ENCODE measurements at regions not wholly inside any gene's neighbourhood (a gene's known extent, or its start where the extent isn't known, plus 50 kb on each side); places are given as distances from the start of the nearest gene placed in this dataset.

- no peaks in the 10 kb centered on the region for H3K9me2 ChIP-seq (ENCODE audit: insufficient read depth, low read length)
- H3K9me3 ChIP-seq (ENCODE audit: low read length), result no peaks in the 10 kb centered on the region
- no peak overlapping the region for H3K4me2 ChIP-seq (ENCODE audit: low read length)
- no peaks in the 10 kb centered on the region for H3K27me3 ChIP-seq (ENCODE audit: insufficient read depth, low read depth, low read length)
- TF ChIP-seq POLR2AphosphoS5 (IDR thresholded peaks at IDR 0.05), result no peak
- TF ChIP-seq TAF1 (IDR thresholded peaks at IDR 0.05; ENCODE audit: low read depth), result no peak
- no peak for TF ChIP-seq EZH2 (IDR thresholded peaks at IDR 0.05; ENCODE audit: borderline replicate concordance, insufficient read depth, low read length, poor library complexity, severe bottlenecking)
- TF ChIP-seq RAD21 (conservative IDR thresholded peaks at IDR 0.05), result no peak
- no peak for TF ChIP-seq SMC3 (conservative IDR thresholded peaks at IDR 0.05; ENCODE audit: poor library complexity)
- TF ChIP-seq EP300 (conservative IDR thresholded peaks at IDR 0.05; ENCODE audit: poor library complexity, severe bottlenecking), result no peak
- TF ChIP-seq REST (IDR thresholded peaks at IDR 0.05; ENCODE audit: borderline replicate concordance), result no peak
- no peak for TF ChIP-seq MXI1 (conservative IDR thresholded peaks at IDR 0.05; ENCODE audit: poor library complexity, severe bottlenecking)
- no peak for TF ChIP-seq CTCF (IDR thresholded peaks at IDR 0.05; ENCODE audit: poor library complexity, severe bottlenecking)
- H3F3A ChIP-seq (ENCODE audit: insufficient read depth, low read length, poor library complexity, severe bottlenecking), result no peaks in the 10 kb centered on the region
- no peaks in the 10 kb centered on the region for H4K20me1 ChIP-seq (ENCODE audit: insufficient read depth)
- no peak overlapping the region for H3K4me3 ChIP-seq (ENCODE audit: low read length)
- H3K79me2 ChIP-seq (replicated peaks; ENCODE audit: insufficient read depth, low read length), result no peaks in the 10 kb centered on the region
- H3K36me3 ChIP-seq (ENCODE audit: insufficient read depth, low read length), result no peaks in the 10 kb centered on the region
- no peak overlapping the region for H3K9ac ChIP-seq (ENCODE audit: low read length)
- H2AFZ ChIP-seq (ENCODE audit: low read depth, low read length), result no peak overlapping the region
- no peak overlapping the region for H3K27ac ChIP-seq (ENCODE audit: low read length)
Observed at GRCh38 chrX:39631276-39632229, 466.2 kb downstream of the BCOR start.

GRCh38 chrX:39633293-39633692, 464.5 kb downstream of the BCOR start:
- Histone ChIP-seq H3F3A (ENCODE audit: insufficient read depth, low read length, poor library complexity, severe bottlenecking) (no peaks in the 10 kb centered on the region), H3K4me2 (ENCODE audit: low read length) (no peak overlapping the region), H3K9me2 (ENCODE audit: insufficient read depth, low read length) (no peaks in the 10 kb centered on the region), H3K36me3 (ENCODE audit: insufficient read depth, low read length) (no peaks in the 10 kb centered on the region), H2AFZ (ENCODE audit: low read depth, low read length) (no peak overlapping the region), H3K79me2 (replicated peaks; ENCODE audit: insufficient read depth, low read length) (no peaks in the 10 kb centered on the region), H3K4me3 (ENCODE audit: low read length) (no peak overlapping the region), H3K9ac (ENCODE audit: low read length) (no peak overlapping the region), H3K27me3 (ENCODE audit: insufficient read depth, low read depth, low read length) (no peaks in the 10 kb centered on the region), H3K27ac (ENCODE audit: low read length) (no peak overlapping the region), H4K20me1 (ENCODE audit: insufficient read depth) (no peaks in the 10 kb centered on the region), H3K9me3 (ENCODE audit: low read length) (no peaks in the 10 kb centered on the region)
- TF ChIP-seq CTCF (IDR thresholded peaks at IDR 0.05; ENCODE audit: poor library complexity, severe bottlenecking) (no peak), RAD21 (conservative IDR thresholded peaks at IDR 0.05) (no peak), SMC3 (conservative IDR thresholded peaks at IDR 0.05; ENCODE audit: poor library complexity) (no peak), MXI1 (conservative IDR thresholded peaks at IDR 0.05; ENCODE audit: poor library complexity, severe bottlenecking) (no peak), REST (IDR thresholded peaks at IDR 0.05; ENCODE audit: borderline replicate concordance) (no peak), EP300 (conservative IDR thresholded peaks at IDR 0.05; ENCODE audit: poor library complexity, severe bottlenecking) (no peak), EZH2 (IDR thresholded peaks at IDR 0.05; ENCODE audit: borderline replicate concordance, insufficient read depth, low read length, poor library complexity, severe bottlenecking) (no peak), POLR2AphosphoS5 (IDR thresholded peaks at IDR 0.05) (no peak), TAF1 (IDR thresholded peaks at IDR 0.05; ENCODE audit: low read depth) (no peak)
